EH (cell line): ENCODE measurements at regions not wholly inside any gene's neighbourhood (a gene's known extent, or its start where the extent isn't known, plus 50 kb on each side); places are given as distances from the start of the nearest gene placed in this dataset.
A peak's percentile ranks its signal among the peaks of the same experiment; 100 is the strongest.
"Not testable (repeated sequence)": the region's sequence is repeated elsewhere in the genome, so short reads cannot be mapped to it uniquely, and the experiment has no call there.

Experiments used
- DNase-seq: peaks from one replicate; pipeline ENCODE4 v3.0.0-alpha.2; 2015; ENCODE audit warnings: low read depth

- DNase-seq, result no peak
Measured at GRCh38 chr9:88280816-88281382, 107.3 kb upstream of the SPIN1 start.

- no peak for DNase-seq
Measured at GRCh38 chr9:88278036-88278435, 110.2 kb upstream of the SPIN1 start.

- no peak for DNase-seq
Measured at GRCh38 chr9:88274078-88274477, 114.2 kb upstream of the SPIN1 start.

- no peak for DNase-seq
Measured at GRCh38 chr9:88272986-88273385, 115.3 kb upstream of the SPIN1 start.

GRCh38 chr9:88270413-88270812, 117.8 kb upstream of the SPIN1 start:
- peak; percentile 28 for DNase-seq

GRCh38 chr9:88268886-88269285, 119.4 kb upstream of the SPIN1 start:
- DNase-seq, result peak; percentile 77

GRCh38 chr9:88267283-88267682, 121.0 kb upstream of the SPIN1 start:
- no peak for DNase-seq

- no peak for DNase-seq
Measured at GRCh38 chr9:88266416-88266815, 121.8 kb upstream of the SPIN1 start.

- no peak for DNase-seq
Measured at GRCh38 chr9:88259001-88259400, 120.7 kb upstream of the SPATA31C2 start.

- DNase-seq, result peak; percentile 43
Measured at GRCh38 chr9:88258601-88259000, 120.3 kb upstream of the SPATA31C2 start.

GRCh38 chr9:88258024-88258423, 119.7 kb upstream of the SPATA31C2 start:
- peak; percentile 78 for DNase-seq

- no peak for DNase-seq
Measured at GRCh38 chr9:88256216-88256615, 117.9 kb upstream of the SPATA31C2 start.

GRCh38 chr9:88255806-88256205, 117.5 kb upstream of the SPATA31C2 start:
- not testable (repeated sequence) for DNase-seq

GRCh38 chr9:88251903-88252302, 113.6 kb upstream of the SPATA31C2 start:
- DNase-seq, result no peak

- DNase-seq, result no peak
Measured at GRCh38 chr9:88243736-88244135, 105.5 kb upstream of the SPATA31C2 start.

- DNase-seq, result no peak
Measured at GRCh38 chr9:88242879-88243278, 104.6 kb upstream of the SPATA31C2 start.

GRCh38 chr9:88237991-88238571, 99.8 kb upstream of the SPATA31C2 start:
- no peak for DNase-seq

- DNase-seq, result no peak
Measured at GRCh38 chr9:88237479-88237961, 99.2 kb upstream of the SPATA31C2 start.

GRCh38 chr9:88236511-88237478, 98.5 kb upstream of the SPATA31C2 start:
- peak; percentile 34 for DNase-seq

- DNase-seq, result no peak
Measured at GRCh38 chr9:88235615-88236014, 97.3 kb upstream of the SPATA31C2 start.

GRCh38 chr9:88234114-88234513, 95.8 kb upstream of the SPATA31C2 start:
- no peak for DNase-seq

GRCh38 chr9:88233091-88233490, 94.8 kb upstream of the SPATA31C2 start:
- DNase-seq, result no peak

GRCh38 chr9:88230612-88231011, 92.3 kb upstream of the SPATA31C2 start:
- DNase-seq, result peak; percentile 15
